CD4-positive, alpha-beta T cell treated with Interleukin-6 at 100 ng/mL for 8 hours (primary cell): ENCODE measurements at regions not wholly inside any gene's neighbourhood (a gene's known extent, or its start where the extent isn't known, plus 50 kb on each side); places are given as distances from the start of the nearest gene placed in this dataset.
A peak's percentile ranks its signal among the peaks of the same experiment; 100 is the strongest.
"Not testable (repeated sequence)": the region's sequence is repeated elsewhere in the genome, so short reads cannot be mapped to it uniquely, and the experiment has no call there.

Experiments used
- DNase-seq: peaks from one replicate; pipeline ENCODE4 v3.0.0-alpha.2; 2020; ENCODE audit warnings: mixed read lengths, low spot score

DNA sequence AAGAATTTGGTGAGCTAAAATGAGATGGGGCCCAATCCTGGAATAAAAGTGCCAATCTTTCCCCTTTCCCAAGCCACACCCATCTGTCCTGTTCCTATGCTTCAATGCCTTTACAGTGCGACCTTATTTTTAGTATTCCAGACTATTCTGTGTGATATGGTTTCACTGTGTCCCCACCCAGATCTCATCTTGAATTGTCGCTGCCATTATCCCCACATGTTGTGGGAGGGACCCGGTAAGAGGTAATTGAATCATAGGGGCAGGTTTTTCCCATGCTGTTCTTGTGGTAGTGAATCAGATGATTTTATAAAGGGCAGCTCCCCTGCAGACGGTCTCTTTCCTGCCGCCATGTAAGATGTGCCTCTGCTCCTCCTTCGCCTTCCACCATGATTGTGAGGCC, 129.3 kb upstream of the KIF26B start:
- DNase-seq: no peak

DNA sequence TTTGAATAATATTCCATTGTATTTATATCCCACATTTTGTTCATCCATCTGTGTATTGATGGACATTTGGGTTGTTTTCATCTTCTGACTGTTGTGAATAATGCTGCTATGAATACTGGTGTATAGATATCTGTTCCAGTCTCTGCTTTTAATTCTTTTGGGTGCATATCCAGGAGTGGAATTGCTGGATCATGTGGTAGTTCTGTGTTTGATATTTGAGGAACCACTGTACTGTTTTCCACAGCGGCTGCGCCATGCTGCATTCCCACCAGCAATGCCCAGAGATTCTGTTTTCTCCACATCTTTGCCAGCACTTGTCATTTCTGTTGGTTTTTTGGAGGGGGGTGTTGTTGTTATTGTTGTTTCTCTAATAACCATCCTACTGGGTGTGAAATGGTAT, 131.6 kb upstream of the KIF26B start:
- DNase-seq: no peak

DNA sequence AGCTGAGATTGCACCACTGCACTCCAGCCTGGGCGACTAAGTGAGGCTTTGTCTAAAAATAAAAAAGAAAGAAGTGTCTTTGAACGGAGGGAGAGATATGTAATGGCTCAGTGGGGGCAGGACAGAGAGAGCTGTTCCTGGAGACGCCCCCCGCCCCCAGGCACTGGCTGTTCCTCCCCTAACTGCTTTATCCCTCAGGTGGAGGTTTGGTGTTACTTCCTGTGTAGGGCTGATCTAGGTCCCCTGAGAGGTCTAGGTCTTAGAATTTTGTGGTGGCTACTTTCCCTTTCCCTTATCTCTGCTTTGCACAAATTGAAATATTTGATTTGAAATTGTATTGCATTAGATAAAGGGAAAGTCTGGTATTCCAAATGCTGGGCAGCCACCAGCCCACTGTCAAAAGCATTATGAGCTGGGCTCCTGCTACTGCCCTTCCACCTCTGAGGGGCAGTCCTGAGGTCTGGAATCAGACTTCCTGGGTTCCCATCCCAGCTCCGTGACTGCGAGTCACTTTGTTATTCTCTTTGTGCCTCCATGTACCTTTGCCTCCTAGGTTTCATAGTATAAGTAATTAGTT, 134.8 kb upstream of the KIF26B start:
- DNase-seq: no peak

DNA sequence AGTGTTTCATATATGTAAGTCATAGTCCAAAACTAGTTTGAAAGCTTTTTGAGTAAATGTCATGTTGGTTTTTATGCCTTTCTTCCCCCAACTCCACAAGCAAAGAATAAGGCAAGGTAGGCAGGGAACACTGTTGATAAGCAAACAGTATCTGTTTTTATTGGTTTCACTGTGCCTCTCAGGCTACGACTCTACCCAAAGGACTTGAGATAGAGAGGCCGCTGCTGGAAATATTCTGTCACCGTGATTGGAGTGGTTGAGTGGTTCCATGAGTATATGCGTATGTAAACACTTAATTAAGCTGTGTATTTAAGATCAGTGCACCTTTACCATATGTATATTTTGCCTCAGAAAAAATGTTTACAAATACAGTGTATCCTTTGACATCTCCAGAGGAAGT, 138.1 kb upstream of the KIF26B start:
- DNase-seq: no peak

DNA sequence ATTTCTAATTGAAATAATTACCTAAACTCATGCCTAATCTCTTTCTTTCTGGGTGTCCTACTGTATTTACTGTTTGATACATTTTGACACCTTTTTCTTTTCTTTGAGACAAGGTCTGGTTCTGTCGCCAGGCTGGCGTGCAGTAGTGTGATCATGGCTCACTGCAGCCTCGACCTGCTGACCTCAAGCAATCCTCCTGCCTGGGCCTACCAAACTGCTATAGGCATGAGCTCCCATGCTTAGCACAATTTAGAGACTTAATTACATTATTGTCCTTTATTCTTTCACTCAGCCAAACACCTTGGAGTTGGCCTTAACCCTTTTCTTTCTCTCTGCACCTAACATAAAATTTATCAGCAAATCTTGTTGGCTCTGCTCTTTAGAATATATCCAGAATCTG, 139.8 kb upstream of the KIF26B start:
- DNase-seq: no peak

DNA sequence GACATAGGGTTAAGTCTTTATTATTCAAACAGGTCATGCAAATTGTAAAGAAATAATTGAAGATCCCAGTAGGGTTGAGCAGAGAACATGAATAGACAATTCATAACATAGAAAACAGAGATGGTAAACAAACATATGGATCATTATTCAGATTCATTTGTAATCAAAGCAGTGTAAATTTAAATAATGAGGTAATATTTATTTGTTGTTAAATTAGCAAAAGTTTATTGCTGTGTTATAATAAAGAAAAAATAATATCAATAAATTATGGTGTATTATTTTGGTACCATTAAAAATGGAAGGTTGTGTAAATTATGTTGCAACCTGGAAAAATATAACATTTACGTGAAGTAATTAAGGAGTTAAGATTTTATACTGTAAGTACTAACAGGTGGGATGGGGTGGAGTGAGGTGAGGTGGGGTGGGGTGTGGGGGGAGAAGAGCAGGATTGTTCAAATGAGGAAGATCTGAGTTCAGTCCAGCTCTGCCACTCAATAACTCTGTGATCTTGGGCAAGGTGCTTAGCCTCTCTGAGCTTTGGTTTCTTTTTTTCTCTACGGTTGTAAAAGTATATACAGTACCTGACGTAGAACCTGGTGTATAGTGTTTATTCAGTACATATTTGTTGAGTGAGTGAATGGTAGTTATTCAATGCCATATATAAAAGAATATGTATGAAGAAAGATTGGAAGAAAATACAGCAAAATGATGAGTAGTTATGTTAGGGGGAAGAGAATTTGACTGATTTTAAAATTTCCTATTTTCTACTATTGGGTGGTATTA, 140.3 kb upstream of the KIF26B start:
- no peak for DNase-seq

DNA sequence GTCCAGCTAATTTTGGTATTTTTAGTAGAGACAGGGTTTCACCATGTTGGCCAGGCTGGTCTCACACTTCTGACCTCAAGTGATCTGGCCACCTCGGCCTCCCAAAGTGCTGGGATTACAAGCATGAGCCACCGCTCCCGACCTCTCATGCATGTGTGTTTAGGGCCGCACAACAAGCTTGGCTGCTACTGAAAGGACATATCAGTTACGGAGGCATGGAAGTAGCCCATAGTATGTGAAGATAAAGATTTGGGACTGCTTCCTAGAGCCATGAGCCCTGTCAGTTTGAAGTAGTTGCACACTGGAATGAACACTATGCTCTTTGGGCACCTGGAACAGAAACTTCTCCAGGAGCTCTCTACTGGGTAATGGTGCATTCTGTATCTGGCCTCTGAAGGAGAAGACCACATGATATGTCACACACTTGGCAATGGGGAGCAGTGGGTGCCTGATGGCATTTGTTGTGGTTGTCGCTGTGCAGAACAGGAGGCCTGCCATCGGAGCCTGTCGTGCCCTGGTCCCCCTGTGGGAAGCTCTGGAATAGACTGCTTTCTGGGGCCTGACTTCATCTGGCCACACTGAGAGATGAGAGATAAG, 144.7 kb upstream of the KIF26B start:
- DNase-seq: no peak

DNA sequence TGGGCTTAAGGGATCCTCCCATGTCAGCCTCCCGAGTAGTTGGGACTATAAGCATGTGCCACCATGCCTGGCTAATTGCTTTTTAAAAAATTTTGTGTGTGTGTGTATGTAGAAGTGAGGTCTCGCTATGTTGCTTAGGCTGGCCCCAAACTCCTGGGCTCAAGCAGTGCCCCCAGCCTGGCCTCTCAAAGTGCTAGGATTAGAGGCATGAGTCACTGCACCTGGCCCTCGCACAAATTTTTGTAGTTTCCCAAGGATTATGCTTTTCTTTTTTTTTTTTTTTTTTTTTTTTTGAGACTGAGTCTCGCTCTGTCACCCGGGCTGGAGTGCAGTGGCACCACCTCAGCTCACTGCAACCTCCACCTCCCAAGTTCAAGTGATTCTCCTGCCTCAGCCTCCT, 144.4 kb upstream of the HNRNPU start:
- no peak for DNase-seq

DNA sequence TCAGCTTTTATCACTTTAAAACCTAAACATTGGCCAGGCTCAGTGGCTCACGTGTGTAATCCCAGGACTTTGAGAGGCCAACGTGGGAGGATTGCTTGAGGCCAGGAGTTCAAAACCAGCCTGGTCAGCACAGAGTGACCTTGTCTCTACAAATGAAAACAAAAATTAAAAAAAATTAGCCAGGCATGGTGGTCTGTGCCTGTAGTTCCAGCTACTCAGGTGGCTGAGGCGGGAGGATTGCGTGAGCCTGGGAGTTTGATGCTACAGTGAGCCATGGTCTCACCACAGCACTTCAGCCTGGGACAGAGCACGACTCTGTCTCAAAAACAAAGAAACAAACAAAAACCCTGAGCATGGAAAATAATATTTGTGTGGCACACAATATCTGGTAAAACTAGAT, 143.5 kb upstream of the HNRNPU start:
- no peak for DNase-seq

DNA sequence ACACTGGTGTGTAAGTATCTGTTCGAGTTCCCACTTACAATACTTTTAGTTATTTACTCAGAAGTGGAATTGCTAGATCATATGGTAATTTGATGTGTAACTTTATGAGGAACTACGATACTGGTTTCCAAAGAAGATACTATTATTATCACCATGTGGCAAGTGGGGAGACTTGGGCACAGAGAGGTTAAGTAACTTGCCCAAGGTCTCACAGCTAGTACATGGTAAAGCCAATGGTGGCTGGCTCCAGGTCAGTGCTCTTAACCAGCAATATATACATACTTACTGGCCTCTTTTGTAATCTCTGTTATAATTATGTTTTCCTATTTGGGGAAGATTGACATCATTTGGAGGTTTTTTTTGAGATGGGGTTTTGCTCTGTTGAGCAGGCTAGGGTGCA, 138.9 kb upstream of the HNRNPU start:
- DNase-seq: no peak

DNA sequence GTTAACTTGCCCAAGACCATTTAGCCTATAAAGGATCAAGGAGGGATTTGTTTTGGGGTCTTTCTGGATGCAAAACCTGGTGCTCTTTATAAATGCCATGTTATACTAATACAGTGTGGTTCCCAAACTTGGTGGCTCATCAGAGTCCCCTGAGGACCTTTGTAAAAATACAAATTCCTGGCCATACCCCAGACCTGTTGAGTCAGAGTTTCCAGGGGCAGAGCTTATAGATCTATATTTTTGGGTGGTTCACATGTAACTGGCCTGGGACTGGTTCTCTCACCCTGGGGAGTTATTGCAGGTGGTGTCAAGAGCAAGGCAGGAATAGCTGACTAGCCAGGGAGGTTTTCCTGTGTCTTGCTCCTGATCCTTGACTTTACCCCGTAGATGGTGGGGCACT, 136.9 kb upstream of the HNRNPU start:
- DNase-seq: no peak

DNA sequence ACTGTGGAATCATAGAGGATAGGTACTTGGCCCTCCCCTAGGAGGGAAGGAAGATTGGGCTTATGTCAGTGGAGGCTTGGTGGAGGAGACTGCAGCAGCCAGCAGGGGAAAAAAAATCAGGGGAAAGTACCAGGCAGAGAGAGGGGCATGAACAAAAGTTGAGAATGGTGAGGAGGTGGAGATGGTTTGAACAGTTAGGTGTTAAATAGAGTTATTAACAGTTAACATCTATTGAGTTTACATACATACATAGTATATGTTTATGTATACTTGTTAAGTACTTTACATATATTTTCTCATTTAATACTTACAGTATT, 136.5 kb upstream of the HNRNPU start:
- no peak for DNase-seq

DNA sequence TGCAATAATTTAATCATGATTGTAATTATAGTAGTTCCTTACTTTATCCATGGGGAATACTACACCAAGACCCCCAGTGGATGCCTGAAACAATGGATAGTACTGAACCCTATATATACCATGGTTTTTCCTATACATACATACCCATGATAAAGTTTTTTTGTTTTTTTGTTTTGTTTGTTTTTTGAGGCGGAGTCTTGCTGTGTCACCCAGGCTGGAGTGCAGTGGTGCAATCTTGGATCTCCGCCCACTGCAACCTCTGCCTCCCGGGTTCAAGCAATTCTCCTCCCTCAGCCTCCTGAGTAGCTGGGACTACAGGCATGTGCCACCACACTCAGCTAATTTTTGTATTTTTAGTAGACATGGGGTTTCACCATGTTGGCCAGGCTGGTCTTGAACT, 135.3 kb upstream of the HNRNPU start:
- DNase-seq: not testable (repeated sequence)

DNA sequence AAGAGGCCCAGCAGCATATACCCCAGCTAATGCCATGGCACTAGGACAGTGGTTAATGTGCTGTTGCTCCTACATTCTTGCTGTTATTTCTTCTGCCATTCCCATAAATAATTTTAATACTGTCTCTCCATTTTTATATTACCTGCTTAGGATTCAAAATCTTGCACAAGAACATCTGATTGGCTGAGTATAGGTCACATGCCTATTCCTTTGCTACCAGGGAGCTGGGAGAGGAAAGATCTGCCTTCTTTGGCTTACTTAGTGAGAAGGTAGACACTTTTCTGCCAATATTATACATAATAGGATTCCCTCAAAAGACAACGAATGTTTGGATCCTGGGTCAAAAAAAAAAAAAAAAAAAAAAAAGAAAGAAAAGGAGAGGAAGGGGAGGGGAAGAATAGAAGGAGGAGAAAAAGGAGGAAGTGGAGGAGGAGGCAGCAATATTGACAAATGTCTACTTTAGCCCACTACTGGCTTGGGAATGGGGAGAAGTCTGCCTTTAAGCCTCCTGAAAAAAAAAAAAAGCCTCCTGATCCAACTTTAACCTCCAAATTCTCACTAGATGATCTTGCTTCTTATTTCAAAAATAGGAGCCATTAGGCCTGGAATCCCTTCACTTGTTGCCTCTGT, 134.5 kb upstream of the HNRNPU start:
- no peak for DNase-seq

DNA sequence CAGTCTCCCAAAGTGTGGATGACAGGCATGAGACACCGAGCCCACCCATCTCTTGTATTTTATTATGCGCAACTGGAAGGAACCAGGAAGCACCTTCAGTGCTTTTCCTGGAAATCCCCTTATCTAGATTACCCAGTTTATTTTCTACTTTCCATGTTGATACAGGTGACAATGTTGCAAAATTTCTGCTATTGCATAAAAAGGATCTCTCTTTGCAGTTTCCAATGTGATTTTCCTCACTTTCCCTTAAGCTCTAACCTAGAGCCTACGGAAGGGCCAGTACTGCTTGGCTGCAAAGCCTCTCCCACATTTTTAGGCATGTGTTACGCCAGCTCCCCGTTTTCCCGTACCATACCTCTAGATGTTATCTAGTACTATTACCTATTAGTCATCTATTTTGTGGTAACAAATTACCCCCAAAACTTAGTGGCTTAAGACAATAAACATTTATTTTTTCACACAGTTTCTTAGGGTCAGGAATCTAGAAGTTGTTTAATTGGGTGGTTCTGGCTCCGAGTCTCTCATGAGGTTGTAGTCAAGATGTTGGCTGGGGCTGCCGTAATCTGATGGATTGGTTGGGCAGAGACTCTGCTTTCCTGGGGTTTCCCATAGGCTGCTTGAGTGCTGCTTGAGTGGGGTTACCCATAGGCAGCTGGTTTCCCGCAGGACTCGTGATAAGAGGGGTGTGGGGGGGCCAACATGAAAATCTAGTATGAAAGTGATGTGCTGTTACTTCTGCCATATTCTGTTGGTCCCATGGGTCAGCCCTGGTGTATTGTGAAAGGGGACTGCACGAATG, 131.5 kb upstream of the HNRNPU start:
- no peak for DNase-seq

DNA sequence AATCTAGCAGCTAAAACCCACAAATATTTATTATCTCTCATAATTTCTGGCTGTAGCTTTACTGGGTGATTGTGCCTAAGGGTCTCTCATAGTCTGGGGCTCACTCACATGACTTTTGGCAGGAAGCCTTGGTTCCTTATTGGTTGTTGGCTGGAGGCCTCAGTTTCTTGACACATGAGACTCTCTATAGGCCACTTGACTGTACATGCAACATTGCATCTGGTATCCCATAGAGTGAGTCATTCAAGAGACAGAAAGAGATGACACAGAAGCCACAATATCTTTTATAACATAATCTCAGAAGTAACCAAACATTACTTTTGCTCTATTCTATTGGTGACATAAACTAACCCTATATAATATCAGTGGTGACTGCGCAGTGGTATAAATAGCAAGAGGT, 128.5 kb upstream of the HNRNPU start:
- DNase-seq: no peak

DNA sequence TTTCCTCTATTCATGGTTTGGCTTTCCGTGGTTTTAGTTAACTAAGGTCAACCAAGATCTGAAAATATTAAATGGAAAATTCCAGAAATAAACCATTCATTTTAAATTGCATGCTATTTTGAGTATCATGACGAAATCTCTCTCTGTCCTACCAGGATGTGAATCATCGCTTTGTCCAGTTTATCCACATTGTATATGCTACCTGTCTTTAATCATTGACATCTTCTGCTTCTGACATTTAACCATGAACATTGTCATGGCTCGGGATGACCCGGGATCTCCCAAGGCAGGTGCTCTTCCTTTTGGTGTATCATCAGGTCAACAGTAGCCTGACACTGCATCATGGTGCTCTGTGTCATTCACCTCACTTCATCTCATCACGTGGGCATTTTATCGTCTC, 125.5 kb upstream of the HNRNPU start:
- DNase-seq: no peak

DNA sequence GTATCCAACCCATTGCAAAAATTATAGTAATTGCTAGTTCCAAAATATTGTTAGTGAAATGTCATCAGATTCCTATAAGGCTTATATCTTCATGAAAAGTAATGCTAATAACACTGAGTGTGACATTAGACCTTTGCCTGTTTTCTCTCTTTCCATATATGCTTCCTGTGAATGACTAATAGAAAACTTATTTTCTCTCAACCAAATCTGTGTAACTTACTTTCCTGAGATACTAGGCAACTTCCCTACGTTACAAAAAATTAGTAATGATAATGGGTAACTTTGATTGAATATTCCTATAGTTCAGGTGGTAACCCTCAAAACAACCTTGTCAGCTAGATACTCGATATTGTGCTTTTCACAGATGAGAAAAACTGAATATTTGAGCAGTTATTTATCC, 124.2 kb upstream of the HNRNPU start:
- no peak for DNase-seq

DNA sequence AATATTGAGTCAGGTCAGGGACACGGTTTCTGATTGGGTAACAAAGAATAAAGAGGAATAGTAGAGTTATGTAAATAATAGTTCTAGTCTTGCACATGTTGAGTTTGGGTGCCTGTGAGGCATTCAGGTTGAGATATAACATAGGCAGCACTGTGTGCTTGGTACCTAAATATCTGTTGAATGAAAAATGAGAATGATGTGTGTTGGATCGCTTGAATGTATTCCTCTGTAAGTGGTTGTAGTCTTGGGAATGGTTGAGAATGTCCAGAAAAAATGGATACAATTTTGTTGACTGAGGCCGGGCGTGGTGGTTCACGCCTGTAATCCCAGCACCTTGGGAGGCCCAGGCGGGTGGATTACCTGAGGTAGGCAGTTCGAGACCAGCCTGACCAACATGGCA, 116.3 kb upstream of the HNRNPU start:
- DNase-seq: no peak

DNA sequence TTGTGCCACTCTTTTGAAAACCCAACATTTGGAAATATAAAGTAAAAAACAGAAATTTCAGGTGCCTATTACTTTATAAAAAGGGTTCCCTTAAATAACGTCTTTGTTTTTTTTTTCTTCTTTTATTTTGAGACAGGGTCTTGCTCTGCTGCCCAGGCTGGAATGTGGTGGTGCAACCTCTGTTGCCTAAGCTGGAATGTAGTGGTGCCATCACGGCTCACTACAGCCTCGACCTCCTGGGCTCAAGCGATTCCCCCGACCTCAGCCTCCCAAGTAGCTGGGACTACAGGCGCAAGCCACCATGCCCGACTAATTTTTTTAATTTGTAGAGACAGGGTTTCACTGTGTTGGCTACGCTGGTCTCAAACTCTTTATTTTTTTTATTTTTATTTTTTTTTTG, 110.2 kb upstream of the HNRNPU start:
- DNase-seq: no peak

DNA sequence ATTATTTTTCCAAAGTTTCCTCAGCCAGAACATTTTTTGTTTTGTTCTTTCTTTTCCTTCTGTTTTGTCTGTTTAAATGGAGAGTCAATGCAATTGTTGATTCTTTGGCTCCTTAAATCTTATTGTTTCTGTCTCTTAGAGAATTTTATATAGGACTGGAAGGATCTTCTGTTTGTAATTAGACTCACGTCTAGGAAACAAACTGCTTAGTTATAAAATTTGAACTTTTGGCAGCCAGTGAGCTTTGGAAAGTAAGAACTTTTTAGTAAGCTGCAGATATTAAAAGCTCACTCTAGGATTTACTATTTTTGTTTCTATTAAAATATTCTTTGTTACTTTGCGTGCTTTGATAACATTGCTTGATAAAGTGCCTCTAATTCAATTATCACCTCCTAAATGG, 109.8 kb upstream of the HNRNPU start:
- DNase-seq: no peak

DNA sequence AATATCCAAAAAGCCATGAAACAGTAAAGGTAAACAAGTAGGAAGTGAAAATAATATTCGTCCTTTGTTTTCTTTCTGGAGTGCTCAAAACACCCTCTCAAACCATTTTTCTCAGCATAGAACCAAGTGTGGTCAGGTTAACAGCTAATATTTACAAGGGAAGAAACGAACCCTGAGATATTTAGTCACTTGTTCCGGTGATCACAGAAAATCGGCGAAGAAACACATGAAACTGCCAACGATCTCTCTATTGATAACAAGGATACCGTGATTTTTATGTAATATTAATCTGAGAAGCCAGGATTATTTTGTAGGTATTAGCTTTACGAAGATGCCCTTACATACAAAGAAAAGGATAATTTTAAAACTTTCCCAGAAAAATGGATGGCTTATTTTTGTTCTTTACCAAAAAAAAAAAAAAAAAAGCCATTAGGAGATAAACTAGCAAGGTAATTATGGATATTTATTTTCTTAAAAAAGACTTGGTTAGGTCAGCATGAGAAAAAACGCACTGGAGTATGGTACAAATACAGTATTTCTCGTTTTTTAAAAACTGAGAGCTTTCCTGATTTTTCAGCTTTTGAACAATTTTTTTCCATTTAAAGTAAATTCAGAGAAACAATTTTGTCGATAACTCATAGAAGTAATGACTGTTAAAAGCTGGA, 107.3 kb upstream of the HNRNPU start:
- DNase-seq: peak; percentile 19
